Chondrocyte (in vitro differentiated cells): ENCODE measurements at regions not wholly inside any gene's neighbourhood (a gene's known extent, or its start where the extent isn't known, plus 50 kb on each side); places are given as distances from the start of the nearest gene placed in this dataset.
"Not testable (repeated sequence)": the region's sequence is repeated elsewhere in the genome, so short reads cannot be mapped to it uniquely, and the experiment has no call there.

Experiments
- DNase-seq: peaks from one replicate; pipeline ENCODE4 v3.0.0; 2021; ENCODE audit warnings: mixed read lengths, low spot score
- H3K27ac Mint-ChIP-seq: one replicate; pipeline ENCODE4 v1.8.0; 2021; ENCODE audit warnings: mild to moderate bottlenecking, moderate library complexity, mixed read lengths; ENCODE audit not compliant: unreplicated experiment
- H3K27me3 Mint-ChIP-seq: 2 replicates; pipeline ENCODE4 v1.8.0; 2021; ENCODE audit warnings: low read depth, mixed read lengths
- H3K36me3 Mint-ChIP-seq: 2 replicates; pipeline ENCODE4 v1.8.0; 2021; ENCODE audit warnings: low read depth, mixed read lengths
- H3K4me1 Mint-ChIP-seq: 2 replicates; pipeline ENCODE4 v1.8.0; 2021; ENCODE audit warnings: low read depth, mild to moderate bottlenecking, mixed read lengths
- H3K4me3 Mint-ChIP-seq: one replicate; pipeline ENCODE4 v1.8.0; 2021; ENCODE audit warnings: mild to moderate bottlenecking, moderate library complexity, mixed read lengths; ENCODE audit not compliant: unreplicated experiment
- H3K9me3 Mint-ChIP-seq: 2 replicates; pipeline ENCODE4 v1.8.0; 2021; ENCODE audit warnings: low read depth, mixed read lengths
- TF ChIP-seq, protein P1 (sequence below): fragments of 200-600 bp; sonication (generic); IDR thresholded peaks from 2 replicates; pipeline ENCODE4 v1.5.0; 2021; ENCODE audit warnings: antibody characterized with exemption, mild to moderate bottlenecking, moderate library complexity

DNA sequence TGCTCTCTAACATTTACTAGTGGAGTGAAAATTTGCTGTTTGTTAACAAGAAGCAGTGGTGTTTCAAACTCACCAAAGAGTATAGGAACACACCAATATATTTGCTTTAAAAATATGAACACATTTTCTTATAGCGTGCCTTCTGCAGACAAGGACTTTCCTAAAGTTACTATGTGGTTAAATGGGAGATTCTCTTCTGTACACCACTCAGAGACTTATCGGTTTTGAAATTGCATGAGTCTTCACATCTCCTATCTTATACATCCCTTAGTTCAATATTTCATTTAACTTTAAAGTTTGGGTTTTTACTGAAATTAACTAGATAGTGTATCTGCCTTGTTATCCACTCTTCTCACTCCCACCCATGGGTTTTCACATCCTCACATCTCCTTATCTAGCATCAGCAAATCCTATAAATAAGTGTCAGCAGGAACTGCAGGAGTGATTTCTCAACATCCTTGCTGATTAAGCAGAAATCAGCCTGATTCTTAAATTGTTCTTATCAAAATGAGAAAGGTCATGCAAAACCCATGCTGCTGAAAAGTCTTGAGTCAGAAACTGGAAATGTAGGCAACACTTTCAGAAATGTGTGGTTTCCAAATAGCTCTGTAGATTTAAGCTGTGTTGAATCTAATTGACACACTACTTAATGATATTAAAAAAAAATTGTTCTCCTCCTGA lies 1075.6 kb upstream of the GJE1 start:
- Mint-ChIP-seq H3K36me3 (no peaks in the 10 kb centered on the region), H3K27me3 (no peaks in the 10 kb centered on the region), H3K9me3 (no peaks in the 10 kb centered on the region), H3K4me1 (no peaks in the 10 kb centered on the region), H3K4me3 (no peak overlapping the region), H3K27ac (no peak overlapping the region)
- TF ChIP-seq, protein P1, sequence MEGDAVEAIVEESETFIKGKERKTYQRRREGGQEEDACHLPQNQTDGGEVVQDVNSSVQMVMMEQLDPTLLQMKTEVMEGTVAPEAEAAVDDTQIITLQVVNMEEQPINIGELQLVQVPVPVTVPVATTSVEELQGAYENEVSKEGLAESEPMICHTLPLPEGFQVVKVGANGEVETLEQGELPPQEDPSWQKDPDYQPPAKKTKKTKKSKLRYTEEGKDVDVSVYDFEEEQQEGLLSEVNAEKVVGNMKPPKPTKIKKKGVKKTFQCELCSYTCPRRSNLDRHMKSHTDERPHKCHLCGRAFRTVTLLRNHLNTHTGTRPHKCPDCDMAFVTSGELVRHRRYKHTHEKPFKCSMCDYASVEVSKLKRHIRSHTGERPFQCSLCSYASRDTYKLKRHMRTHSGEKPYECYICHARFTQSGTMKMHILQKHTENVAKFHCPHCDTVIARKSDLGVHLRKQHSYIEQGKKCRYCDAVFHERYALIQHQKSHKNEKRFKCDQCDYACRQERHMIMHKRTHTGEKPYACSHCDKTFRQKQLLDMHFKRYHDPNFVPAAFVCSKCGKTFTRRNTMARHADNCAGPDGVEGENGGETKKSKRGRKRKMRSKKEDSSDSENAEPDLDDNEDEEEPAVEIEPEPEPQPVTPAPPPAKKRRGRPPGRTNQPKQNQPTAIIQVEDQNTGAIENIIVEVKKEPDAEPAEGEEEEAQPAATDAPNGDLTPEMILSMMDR = no peak
- no peak for DNase-seq

DNA sequence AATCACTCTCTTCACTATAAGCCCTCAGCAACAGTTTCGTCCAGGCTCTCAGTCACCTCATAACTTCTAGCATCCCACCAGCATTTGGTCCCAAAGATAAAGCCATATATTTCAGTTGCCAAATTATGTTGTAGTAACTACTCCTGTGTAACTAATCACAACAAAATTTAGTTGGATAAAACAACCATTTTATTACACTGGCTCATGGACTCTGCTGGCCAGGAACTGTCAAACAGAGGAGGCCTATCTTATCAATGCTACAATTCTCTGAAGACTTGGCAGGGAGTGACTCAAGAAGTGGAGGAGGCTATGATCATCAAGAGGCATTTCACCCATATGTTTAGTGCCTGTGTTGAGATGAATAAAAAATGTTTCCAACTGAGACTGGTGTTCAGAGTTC lies 1082.3 kb upstream of the GJE1 start:
- TF ChIP-seq, protein P1 = no peak
- peaks cover 4% of the 10 kb centered on the region for H3K9me3 Mint-ChIP-seq
- no peak for DNase-seq
- H3K4me1 Mint-ChIP-seq = no peaks in the 10 kb centered on the region
- no peaks in the 10 kb centered on the region for H3K36me3 Mint-ChIP-seq
- no peak overlapping the region for H3K27ac Mint-ChIP-seq
- H3K4me3 Mint-ChIP-seq = no peak overlapping the region
- no peaks in the 10 kb centered on the region for H3K27me3 Mint-ChIP-seq

DNA sequence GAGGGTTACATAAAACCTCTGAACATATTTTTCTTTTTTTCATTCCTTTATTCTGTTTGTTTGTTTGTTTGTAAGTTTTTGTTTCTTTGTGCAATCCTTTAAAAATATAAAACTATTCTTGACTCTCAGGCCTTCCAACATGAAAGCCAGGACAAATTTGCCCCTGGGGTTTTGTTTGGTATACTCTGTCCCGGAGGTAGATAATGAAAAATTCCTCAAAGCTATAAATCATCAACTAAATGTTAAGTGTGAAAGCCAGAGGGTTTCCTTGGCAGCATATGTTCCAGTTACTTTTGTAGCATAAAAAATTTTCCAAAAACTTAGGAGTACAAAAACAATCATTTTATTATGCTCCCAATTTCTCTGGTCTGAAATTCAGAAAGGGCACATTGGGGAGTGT lies 1084.3 kb upstream of the GJE1 start:
- Mint-ChIP-seq H3K4me3 (no peak overlapping the region), H3K4me1 (no peaks in the 10 kb centered on the region), H3K27me3 (no peaks in the 10 kb centered on the region), H3K27ac (no peak overlapping the region), H3K36me3 (no peaks in the 10 kb centered on the region), H3K9me3 (peaks cover 9% of the 10 kb centered on the region)
- TF ChIP-seq, protein P1 = no peak
- DNase-seq = no peak

DNA sequence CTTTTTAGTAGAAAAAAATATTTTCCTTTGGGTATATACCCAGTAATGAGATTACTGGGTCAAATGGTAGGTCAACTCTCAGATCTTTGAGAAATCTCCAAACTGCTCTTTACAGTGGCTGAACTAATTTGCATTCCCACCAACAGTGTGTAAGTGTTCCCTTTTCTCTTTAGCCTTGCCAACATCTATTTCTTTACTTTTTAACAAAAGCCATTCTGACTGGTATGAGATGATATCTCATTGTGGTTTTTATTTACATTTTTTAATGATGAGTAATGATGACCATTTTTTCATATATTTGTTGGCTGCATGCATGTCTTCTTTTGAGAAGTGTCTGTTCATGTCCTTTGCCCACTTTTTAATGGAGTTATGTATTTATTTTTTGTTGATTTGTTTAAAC lies 1086.2 kb upstream of the GJE1 start:
- not testable (repeated sequence) for H3K27ac Mint-ChIP-seq

DNA sequence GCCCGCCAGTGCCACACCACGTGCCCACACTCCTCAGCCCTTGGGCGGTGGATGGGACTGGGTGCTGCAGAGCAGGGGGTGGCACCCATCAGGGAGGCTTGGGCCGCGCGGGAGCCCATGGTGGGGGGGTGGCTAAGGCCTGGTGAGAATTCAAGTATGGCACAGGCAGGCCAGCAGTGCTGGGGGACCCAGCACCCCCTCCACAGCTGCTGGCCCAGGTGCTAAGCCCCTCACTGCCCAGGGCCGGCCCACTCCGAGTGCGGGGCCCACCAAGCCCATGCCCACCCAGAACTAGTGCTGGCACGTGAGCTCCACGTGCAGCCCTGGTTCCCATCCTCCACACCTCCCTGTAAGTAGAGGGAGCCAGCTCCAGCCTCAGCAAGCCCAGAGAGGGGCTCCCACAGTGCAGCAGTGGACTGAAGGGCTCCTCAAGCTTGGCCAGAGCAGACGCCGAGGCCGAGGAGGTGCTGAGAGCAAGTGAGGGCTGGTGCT lies 1091.1 kb upstream of the GJE1 start:
- peaks cover 15% of the 10 kb centered on the region for H3K9me3 Mint-ChIP-seq
- no peaks in the 10 kb centered on the region for H3K36me3 Mint-ChIP-seq
- H3K27ac Mint-ChIP-seq = no peak overlapping the region
- DNase-seq = peak; percentile 87
- TF ChIP-seq, protein P1 = no peak
- no peaks in the 10 kb centered on the region for H3K4me1 Mint-ChIP-seq
- no peaks in the 10 kb centered on the region for H3K27me3 Mint-ChIP-seq
- no peak overlapping the region for H3K4me3 Mint-ChIP-seq

More for the DNA sequence above, 1086.2 kb upstream of the GJE1 start:
- not testable (repeated sequence) for H3K4me3 Mint-ChIP-seq, H3K4me1 Mint-ChIP-seq, DNase-seq, H3K36me3 Mint-ChIP-seq, H3K27me3 Mint-ChIP-seq
- H3K9me3 Mint-ChIP-seq = peaks cover 11% of the 10 kb centered on the region
